ENCODE measurements at regions not wholly inside any gene's neighbourhood (a gene's known extent, or its start where the extent isn't known, plus 50 kb on each side); places are given as distances from the start of the nearest gene placed in this dataset.
"Not testable (repeated sequence)": the region's sequence is repeated elsewhere in the genome, so short reads cannot be mapped to it uniquely, and the experiment has no call there.

DNA sequence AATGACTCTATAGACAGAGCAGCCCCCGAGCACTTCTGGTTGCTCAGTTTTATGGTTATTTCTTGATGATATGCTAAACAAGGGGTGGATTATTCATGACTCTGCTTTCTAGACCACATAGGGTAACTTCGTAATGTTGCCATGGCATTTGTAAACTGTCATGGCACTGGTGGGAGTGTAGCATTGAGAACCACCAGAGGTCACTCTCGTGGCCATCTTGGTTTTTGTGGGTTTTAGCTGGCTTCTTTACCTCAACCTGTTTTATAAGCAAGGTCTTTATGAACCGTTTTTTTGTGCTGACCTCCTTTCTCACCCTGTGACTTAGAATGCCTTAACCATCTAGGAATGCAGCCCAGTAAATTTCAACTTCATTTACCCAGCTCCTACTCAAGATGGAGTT, 1036.2 kb upstream of the FLRT2 start:
- no peak for DNase-seq (ENCODE audit: low read depth in 2 of 2)

- no peak for DNase-seq (ENCODE audit: low read depth in 2 of 2)
Observed at GRCh38 chr14:84496677-84497076, 1033.3 kb upstream of the FLRT2 start.

- not testable (repeated sequence) for DNase-seq (ENCODE audit: low read depth in 2 of 2)
Observed at GRCh38 chr14:84512823-84513222, 1017.1 kb upstream of the FLRT2 start.

DNA sequence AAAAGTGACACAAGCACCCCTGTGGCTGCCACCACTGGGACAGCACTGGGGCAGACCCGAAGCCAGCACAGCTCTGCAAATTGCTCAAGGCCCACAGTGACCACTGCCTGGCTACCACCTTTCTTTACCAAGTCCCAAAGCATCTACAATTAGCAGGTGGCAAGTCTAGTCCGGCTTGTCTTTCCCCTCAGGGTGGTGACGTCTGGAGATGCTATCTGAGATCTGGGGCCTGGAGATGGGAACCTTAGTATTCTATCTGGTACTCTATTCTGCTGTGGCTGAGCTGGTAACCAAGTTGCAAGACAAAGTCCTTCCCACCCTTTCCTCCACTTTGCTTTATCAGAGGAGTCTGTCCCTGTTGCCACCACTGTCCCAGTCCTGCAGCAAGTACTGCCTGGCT, 1010.1 kb upstream of the FLRT2 start:
- no peak for DNase-seq (ENCODE audit: low read depth in 2 of 2)

GRCh38 chr14:84520711-84521338, 1009.1 kb upstream of the FLRT2 start:
- DNase-seq (ENCODE audit: low read depth in 2 of 2): no peak

GRCh38 chr14:84523746-84524145, 1006.2 kb upstream of the FLRT2 start:
- DNase-seq (ENCODE audit: low read depth in 2 of 2): no peak

- DNase-seq (ENCODE audit: low read depth in 2 of 2): no peak
Observed at GRCh38 chr14:84527706-84528105, 1002.2 kb upstream of the FLRT2 start.

GRCh38 chr14:84532016-84532415, 997.9 kb upstream of the FLRT2 start:
- no peak for DNase-seq (ENCODE audit: low read depth in 2 of 2)

- DNase-seq (ENCODE audit: low read depth in 2 of 2): no peak
Observed at GRCh38 chr14:84533181-84533725, 996.7 kb upstream of the FLRT2 start.

DNA sequence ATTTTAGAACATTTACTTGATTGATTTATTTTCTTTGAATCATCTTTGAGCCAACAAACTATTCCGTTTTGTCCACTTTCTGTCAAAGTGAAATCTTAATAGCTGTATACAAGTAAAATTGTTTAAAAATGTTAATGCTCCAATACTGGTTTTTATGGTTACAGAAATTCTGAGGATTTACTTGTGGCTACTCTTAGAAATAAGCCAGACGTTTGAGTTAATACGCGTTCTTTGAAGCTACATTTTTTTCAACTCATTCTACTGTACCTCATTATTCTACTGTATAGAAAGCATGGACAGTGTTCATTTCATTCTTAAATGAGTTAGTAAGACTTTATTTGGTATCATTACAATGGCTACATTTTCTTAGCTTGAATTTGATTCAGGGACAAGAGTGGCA, 996.2 kb upstream of the FLRT2 start:
- DNase-seq (ENCODE audit: low read depth in 2 of 2): no peak

GRCh38 chr14:84535484-84535883, 994.5 kb upstream of the FLRT2 start:
- DNase-seq (ENCODE audit: low read depth in 2 of 2): no peak

DNA sequence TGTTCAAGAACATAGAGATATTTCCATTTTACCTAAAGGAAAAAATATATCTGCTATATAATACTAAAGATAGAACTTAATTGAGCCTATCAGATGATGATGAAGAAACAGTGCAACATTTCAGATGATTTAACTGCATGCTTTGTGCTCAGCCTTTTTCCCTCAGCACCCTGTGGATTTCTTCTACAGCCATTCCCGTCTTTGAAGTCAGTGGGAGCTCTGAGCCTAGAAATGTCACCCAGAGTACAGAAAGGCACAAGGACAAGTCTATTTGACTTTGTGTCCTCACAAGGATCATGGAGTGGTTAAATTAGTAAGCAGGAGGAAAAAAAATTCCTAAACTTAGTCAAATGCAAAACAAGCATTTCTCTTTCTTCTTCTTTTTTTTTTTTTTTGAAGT, 994.0 kb upstream of the FLRT2 start:
- no peak for DNase-seq (ENCODE audit: low read depth in 2 of 2)

GRCh38 chr14:84541018-84541417, 988.9 kb upstream of the FLRT2 start:
- no peak for DNase-seq (ENCODE audit: low read depth in 2 of 2)

- no peak for DNase-seq (ENCODE audit: low read depth in 2 of 2)
Observed at GRCh38 chr14:84543859-84544258, 986.1 kb upstream of the FLRT2 start.

DNA sequence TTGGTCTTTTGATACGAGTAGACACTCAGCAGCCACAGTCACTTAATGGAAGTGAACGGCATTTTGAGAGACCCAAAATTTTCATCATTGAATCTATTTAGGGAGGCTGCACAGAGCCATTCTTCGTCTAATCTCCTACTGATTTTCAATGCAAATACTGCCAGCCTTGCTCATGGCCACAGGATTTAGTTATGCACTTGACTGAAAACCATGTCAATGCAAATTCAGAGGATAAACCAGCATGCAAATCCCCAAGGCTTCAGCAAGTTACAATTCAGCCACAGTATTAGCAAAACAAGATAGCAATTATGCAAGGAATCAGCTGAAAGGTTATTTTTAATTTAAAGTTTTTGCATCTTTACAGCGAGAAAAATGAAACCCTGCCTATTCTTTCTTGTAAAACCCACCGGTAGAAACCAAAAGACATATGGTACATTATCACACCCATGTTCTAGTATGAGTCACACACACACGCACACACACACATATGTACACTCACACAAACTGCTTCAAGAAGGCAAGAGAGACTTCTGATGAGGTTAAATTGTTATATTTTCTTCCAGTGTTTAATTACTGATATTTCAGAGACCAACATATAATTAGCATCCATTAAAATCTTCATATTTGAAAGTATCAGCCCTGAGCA, 985.3 kb upstream of the FLRT2 start:
- no peak for DNase-seq (ENCODE audit: low read depth in 2 of 2)

DNA sequence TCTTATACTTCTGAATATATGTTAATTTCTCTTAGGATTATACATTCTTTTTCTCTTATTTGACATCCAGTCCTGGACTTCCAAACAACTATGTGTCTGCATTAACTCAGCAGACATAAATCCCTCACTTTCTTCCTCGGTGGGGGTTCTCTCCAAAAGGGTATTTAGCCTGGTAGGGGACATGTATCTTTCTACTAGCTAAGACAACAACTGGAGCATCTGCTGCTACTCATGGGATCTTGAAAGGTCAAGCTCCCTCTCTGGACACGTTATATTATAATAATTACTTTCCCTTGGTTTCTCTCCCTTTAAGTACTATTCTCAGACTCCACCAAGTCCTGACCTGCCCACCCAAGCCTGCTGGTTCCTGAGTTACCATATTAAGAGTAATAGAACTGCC, 983.7 kb upstream of the FLRT2 start:
- DNase-seq (ENCODE audit: low read depth in 2 of 2): no peak

- DNase-seq (ENCODE audit: low read depth in 2 of 2): no peak
Observed at GRCh38 chr14:84554136-84554535, 975.8 kb upstream of the FLRT2 start.

GRCh38 chr14:84555493-84555892, 974.5 kb upstream of the FLRT2 start:
- no peak for DNase-seq (ENCODE audit: low read depth in 2 of 2)

GRCh38 chr14:84566109-84566508, 963.8 kb upstream of the FLRT2 start:
- DNase-seq (ENCODE audit: low read depth in 2 of 2): no peak

- DNase-seq (ENCODE audit: low read depth in 2 of 2): no peak
Observed at GRCh38 chr14:84575681-84576080, 954.3 kb upstream of the FLRT2 start.

- DNase-seq (ENCODE audit: low read depth in 2 of 2): no peak
Observed at GRCh38 chr14:84579292-84579691, 950.7 kb upstream of the FLRT2 start.

DNA sequence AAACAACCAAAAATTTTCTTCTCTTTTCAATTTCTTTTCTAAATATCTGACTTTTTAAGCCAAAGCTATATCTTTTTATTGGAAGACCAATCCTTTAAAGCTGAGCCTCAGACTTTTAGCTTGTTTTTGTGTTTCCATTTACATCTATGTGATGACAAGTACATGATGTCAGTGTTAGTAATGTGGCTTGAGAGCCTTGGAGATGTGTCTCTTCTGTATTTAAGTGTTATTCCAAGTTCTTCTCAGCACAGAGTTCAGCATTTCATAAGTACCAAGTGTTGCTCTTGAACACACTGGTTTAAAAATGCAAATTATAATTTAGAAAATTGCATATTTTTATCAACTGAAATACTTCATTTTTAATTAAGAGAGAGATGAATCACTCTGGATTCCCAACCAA, 948.9 kb upstream of the FLRT2 start:
- DNase-seq (ENCODE audit: low read depth in 2 of 2): no peak

DNA sequence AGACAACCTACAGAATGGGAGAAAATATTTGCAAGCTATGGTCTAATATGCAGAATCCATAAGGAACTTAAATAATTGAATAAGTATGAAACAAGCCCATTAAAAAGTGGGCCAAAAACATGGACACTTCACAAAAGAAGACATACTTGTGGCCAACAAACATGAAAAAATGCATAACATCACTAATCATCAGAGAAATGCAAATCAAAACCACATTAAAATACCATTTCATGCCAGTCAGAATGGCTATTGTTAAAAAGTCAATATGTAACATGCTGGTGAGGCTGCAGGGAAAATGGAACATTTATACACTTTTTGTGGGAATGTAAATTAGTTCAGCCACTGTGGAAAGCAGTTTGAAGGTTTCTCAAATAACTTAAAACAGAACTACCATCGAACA, 945.4 kb upstream of the FLRT2 start:
- no peak for DNase-seq (ENCODE audit: low read depth in 2 of 2)

All from stimulated activated CD4-positive, alpha-beta T cell treated with anti-CD3 and anti-CD28 coated beads, Interleukin-12 subunit alpha, Interleukin-12 subunit beta, amount 100 ng/mL, for 24 hours (primary cell).